ENCODE measurements at regions not wholly inside any gene's neighbourhood (a gene's known extent, or its start where the extent isn't known, plus 50 kb on each side); places are given as distances from the start of the nearest gene placed in this dataset.

DNA sequence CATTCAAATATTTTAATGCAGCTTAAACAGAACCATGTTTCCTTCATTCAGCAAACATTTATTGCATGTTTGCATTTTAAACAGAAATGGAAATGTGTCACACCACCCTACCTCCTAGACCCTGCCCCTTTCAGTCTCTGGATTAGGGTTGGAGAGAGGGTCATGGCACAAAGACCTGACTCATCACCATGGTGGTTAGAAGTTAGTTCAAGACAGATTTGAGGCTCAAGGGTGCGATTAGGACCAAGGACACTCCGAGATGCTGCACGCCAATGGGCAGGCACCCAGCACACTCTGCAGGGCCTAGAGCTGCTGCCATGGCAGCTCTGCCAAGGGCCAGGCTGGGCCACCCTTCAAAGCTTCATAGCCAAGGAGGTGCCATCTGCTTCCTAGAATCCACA lies 86.9 kb downstream of the NAV1 start:
- TF ChIP-seq CTCF (IDR thresholded peaks at IDR 0.05; ENCODE audit: low read depth, low read length), result no peak
- H3K4me1 ChIP-seq (ENCODE audit: low read depth), result peaks cover 6% of the 10 kb centered on the region
- H3K36me3 ChIP-seq, result no peaks in the 10 kb centered on the region

GRCh38 chr1:201626629-201627275 lies 87.8 kb downstream of the NAV1 start:
- Histone ChIP-seq H3K9me3 (ENCODE audit: low read depth) (no peaks in the 10 kb centered on the region), H3K4me1 (ENCODE audit: low read depth) (peaks cover 5% of the 10 kb centered on the region), H3K36me3 (no peaks in the 10 kb centered on the region), H3K27me3 (no peaks in the 10 kb centered on the region), H3K27ac (no peak overlapping the region), H3K4me3 (no peak overlapping the region)
- no peak for DNase-seq (ENCODE audit: low read depth in 1 of 2, low spot score in 1 of 2)
- no peak for TF ChIP-seq CTCF (IDR thresholded peaks at IDR 0.05; ENCODE audit: low read depth, low read length)

More for the DNA sequence above, 86.9 kb downstream of the NAV1 start:
- H3K27ac ChIP-seq, result no peak overlapping the region
- no peak overlapping the region for H3K4me3 ChIP-seq
- H3K27me3 ChIP-seq, result no peaks in the 10 kb centered on the region
- H3K9me3 ChIP-seq (ENCODE audit: low read depth), result no peaks in the 10 kb centered on the region
- DNase-seq (ENCODE audit: low read depth in 1 of 2, low spot score in 1 of 2), result no peak

DNA sequence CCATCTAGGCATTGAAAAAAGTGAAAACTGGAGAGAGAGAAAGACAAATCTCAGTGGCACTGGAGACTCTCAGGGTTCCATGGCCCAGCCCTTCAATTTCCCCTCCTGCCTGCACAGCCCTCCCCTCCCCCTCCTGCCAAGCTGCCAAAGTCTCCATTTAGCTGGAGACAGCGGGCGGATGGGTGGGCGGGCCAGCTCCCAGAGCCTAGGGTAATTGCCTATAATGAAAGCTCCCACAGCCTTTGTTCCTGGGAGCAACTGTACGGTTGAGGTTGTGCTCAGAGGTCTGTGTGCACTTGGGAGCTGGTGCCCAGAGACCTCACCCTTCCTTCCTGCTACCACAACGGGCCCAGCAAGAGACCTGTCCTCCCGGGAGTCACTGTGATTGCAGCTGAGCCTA lies 89.6 kb downstream of the NAV1 start:
- DNase-seq (ENCODE audit: low read depth in 1 of 2, low spot score in 1 of 2), result no peak
- no peak for TF ChIP-seq CTCF (IDR thresholded peaks at IDR 0.05; ENCODE audit: low read depth, low read length)
- H3K27ac ChIP-seq, result no peak overlapping the region
- H3K9me3 ChIP-seq (ENCODE audit: low read depth), result no peaks in the 10 kb centered on the region
- H3K4me3 ChIP-seq, result no peak overlapping the region
- no peaks in the 10 kb centered on the region for H3K4me1 ChIP-seq (ENCODE audit: low read depth)
- H3K27me3 ChIP-seq, result no peaks in the 10 kb centered on the region
- no peaks in the 10 kb centered on the region for H3K36me3 ChIP-seq

DNA sequence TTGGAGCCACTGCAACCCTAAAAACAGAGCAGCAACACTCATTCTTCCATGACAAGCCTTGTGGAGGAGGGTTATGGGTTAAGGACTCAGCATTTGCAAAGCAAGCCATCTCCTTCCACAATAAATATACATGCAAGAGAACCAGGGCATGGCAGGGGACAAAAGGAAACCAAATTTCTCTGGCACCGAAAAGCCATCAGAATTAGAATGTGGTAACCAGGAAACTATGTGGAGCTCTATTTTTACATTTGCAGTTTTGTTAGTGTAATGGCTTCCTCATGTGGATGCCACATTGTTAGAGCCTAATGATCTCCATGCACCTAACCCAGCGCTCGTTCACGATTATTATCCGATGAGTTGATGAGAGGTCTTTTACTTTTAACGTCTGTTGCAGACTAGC lies 91.7 kb downstream of the NAV1 start:
- Histone ChIP-seq H3K4me1 (ENCODE audit: low read depth) (peaks cover 11% of the 10 kb centered on the region), H3K36me3 (no peaks in the 10 kb centered on the region), H3K27me3 (no peaks in the 10 kb centered on the region), H3K4me3 (no peak overlapping the region), H3K9me3 (ENCODE audit: low read depth) (no peaks in the 10 kb centered on the region), H3K27ac (no peak overlapping the region)
- DNase-seq (ENCODE audit: low read depth in 1 of 2, low spot score in 1 of 2), result no peak
- no peak for TF ChIP-seq CTCF (IDR thresholded peaks at IDR 0.05; ENCODE audit: low read depth, low read length)

- Histone ChIP-seq H3K27ac (no peak overlapping the region), H3K27me3 (no peaks in the 10 kb centered on the region), H3K4me3 (no peak overlapping the region), H3K36me3 (no peaks in the 10 kb centered on the region), H3K4me1 (ENCODE audit: low read depth) (peaks cover 15% of the 10 kb centered on the region), H3K9me3 (ENCODE audit: low read depth) (no peaks in the 10 kb centered on the region)
- DNase-seq (ENCODE audit: low read depth in 1 of 2, low spot score in 1 of 2), result no peak
- TF ChIP-seq CTCF (IDR thresholded peaks at IDR 0.05; ENCODE audit: low read depth, low read length), result no peak
Observed at GRCh38 chr1:201631037-201631436, 92.1 kb downstream of the NAV1 start.

All from cardiac muscle cell (in vitro differentiated cells and primary cell).